Neutrophil (primary cell): ENCODE measurements at regions not wholly inside any gene's neighbourhood (a gene's known extent, or its start where the extent isn't known, plus 50 kb on each side); places are given as distances from the start of the nearest gene placed in this dataset.

Experiments used
- H3K27ac ChIP-seq: fragments of 200-600 bp; sonication (generic); 2 replicates; pipeline ENCODE4 v1.5.1; 2016; ENCODE audit warnings: mild to moderate bottlenecking, moderate library complexity
- H3K27me3 ChIP-seq: fragments of 200-600 bp; sonication (generic); 2 replicates; pipeline ENCODE4 v1.6.0; 2016; ENCODE audit warnings: mild to moderate bottlenecking
- H3K36me3 ChIP-seq: fragments of 200-600 bp; sonication (generic); 2 replicates; pipeline ENCODE4 v1.5.1; 2017
- H3K4me1 ChIP-seq, 2 experiments: fragments of 200-600 bp in 1 of 2; sonication (generic) in 1 of 2; 1 replicate in 1 of 2; 2 replicates in 1 of 2; pipeline versions ENCODE4 v1.5.1 to v1.6.1; 2013 to 2016; ENCODE audit warnings: low read depth in 1 of 2, low read length in 1 of 2, mild to moderate bottlenecking in 1 of 2, moderate library complexity in 1 of 2; ENCODE audit not compliant: control insufficient read depth in 1 of 2, insufficient read depth in 1 of 2
- H3K4me3 ChIP-seq, 2 experiments: fragments of 200-600 bp in 1 of 2; sonication (generic) in 1 of 2; 1 replicate in 1 of 2; 2 replicates in 1 of 2; pipeline ENCODE4 v1.5.1; 2013 to 2016; ENCODE audit warnings: low read depth in 1 of 2, low read length in 1 of 2, mild to moderate bottlenecking in 1 of 2, moderate library complexity in 1 of 2
- H3K9me3 ChIP-seq: fragments of 200-600 bp; sonication (generic); 2 replicates; pipeline ENCODE4 v1.5.1; 2016
- CTCF ChIP-seq: fragments of 200-600 bp; sonication (generic); IDR thresholded peaks from 2 replicates; pipeline ENCODE4 v1.5.1; 2016; ENCODE audit warnings: antibody characterized with exemption

- TF ChIP-seq CTCF = no peak
- Histone ChIP-seq H3K4me3 (no peak overlapping the region), H3K36me3 (no peaks in the 10 kb centered on the region), H3K27me3 (no peaks in the 10 kb centered on the region), H3K27ac (no peak overlapping the region), H3K4me1 (no peaks in the 10 kb centered on the region), H3K9me3 (no peaks in the 10 kb centered on the region)
Measured at GRCh38 chr1:55939866-55940265, 639.5 kb downstream of the PLPP3 start.

DNA sequence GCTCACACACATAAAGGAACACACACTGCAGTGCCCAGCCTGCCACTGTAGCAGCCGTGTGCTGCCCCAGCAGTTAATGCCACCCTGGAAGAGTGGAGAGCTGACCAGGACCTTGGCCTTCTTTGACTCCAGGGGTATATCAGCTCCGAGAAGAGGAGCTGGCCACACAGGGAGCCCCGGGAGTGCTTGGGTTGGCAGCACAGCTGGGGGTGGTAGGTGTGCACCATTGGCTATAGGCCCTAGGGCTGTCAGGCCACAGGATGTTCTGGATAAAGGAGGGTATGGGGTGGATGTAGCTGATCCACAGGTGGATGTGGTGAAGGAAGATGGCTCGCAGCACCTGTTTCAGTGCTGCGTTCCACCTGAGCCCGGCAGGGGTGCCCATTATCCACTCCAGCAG is 640.5 kb downstream of the PLPP3 start:
- H3K4me1 ChIP-seq = no peaks in the 10 kb centered on the region
- no peak overlapping the region for H3K27ac ChIP-seq
- H3K36me3 ChIP-seq = no peaks in the 10 kb centered on the region
- no peaks in the 10 kb centered on the region for H3K9me3 ChIP-seq
- no peak for TF ChIP-seq CTCF
- H3K4me3 ChIP-seq = no peak overlapping the region
- no peaks in the 10 kb centered on the region for H3K27me3 ChIP-seq

DNA sequence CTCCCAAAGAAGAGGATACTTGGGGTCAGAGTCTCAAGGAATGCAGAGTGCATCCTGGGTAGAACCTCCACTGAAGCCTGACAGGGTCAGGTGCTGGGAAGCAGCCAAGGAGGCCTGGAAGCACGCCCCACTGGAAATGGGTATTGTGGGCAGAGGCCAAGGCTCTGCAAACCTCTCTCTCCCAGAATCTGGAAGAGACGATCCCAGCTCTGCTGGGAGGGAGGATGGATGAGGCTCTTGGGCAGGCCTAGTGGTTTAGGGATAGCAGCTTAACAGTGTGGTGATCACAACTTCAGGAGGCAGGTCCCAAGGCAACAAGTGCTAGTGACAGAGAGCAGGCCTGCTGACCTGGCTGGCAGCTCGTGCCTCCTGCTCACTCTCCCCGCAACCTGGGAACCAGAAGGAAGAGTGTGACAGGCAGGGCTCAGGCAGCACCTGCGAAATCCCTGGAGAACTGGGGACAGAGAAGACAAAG is 641.0 kb downstream of the PLPP3 start:
- Histone ChIP-seq H3K9me3 (no peaks in the 10 kb centered on the region), H3K27me3 (no peaks in the 10 kb centered on the region), H3K36me3 (no peaks in the 10 kb centered on the region), H3K27ac (no peak overlapping the region), H3K4me1 (no peaks in the 10 kb centered on the region), H3K4me3 (no peak overlapping the region)
- TF ChIP-seq CTCF = no peak

- Histone ChIP-seq H3K4me1 (no peaks in the 10 kb centered on the region), H3K27me3 (no peaks in the 10 kb centered on the region), H3K9me3 (no peaks in the 10 kb centered on the region), H3K4me3 (no peak overlapping the region), H3K27ac (no peak overlapping the region), H3K36me3 (no peaks in the 10 kb centered on the region)
- no peak for TF ChIP-seq CTCF
Measured at GRCh38 chr1:55937840-55938375, 641.5 kb downstream of the PLPP3 start.

DNA sequence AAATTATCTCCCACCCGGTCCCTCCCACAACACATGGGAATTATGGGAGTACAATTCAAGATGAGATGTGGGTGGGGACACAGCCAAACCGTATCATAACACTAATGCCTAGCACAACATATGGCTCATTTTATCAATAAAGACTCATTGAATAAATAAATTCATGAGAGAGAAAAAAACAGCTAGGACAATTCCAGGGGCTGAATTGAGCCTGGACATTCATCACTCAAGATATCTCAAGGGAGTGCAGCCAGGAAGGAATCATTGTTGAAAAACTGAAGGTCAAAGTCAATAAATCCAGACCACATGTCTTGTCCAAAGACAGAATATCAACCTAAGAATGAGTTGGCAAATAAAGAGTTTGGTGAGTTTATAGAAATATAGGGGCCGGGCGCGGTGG is 644.1 kb downstream of the PLPP3 start:
- Histone ChIP-seq H3K27ac (no peak overlapping the region), H3K36me3 (no peaks in the 10 kb centered on the region), H3K9me3 (no peaks in the 10 kb centered on the region), H3K4me1 (no peaks in the 10 kb centered on the region), H3K4me3 (no peak overlapping the region), H3K27me3 (no peaks in the 10 kb centered on the region)
- no peak for TF ChIP-seq CTCF

DNA sequence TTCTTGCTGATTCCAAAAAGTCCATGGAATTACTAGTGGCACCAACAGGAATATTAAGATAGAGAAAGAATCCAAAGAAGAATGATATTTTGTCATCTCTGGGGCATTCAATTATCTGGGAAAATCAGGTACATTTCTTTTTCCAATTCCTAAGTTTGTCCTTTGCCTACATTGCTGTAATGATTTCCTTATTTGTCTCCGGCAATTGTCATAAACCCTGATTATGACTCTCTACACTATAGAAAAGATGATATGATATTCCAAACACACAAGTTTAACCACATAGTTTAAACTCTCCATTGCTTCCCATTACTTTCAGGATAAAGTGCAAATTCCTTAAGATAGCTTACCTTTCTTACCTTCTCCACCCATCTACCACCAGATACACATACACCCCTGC is 647.0 kb downstream of the PLPP3 start:
- Histone ChIP-seq H3K27me3 (no peaks in the 10 kb centered on the region), H3K9me3 (no peaks in the 10 kb centered on the region), H3K4me3 (no peak overlapping the region), H3K4me1 (no peaks in the 10 kb centered on the region), H3K27ac (no peak overlapping the region), H3K36me3 (no peaks in the 10 kb centered on the region)
- no peak for TF ChIP-seq CTCF
